Right lobe of liver (tissue), 4 donors: ENCODE measurements at regions not wholly inside any gene's neighbourhood (a gene's known extent, or its start where the extent isn't known, plus 50 kb on each side); places are given as distances from the start of the nearest gene placed in this dataset.

Source experiments
- POLR2A ChIP-seq: fragments of 450-650 bp; IDR thresholded peaks from one replicate; pipeline ENCODE4 v1.6.1; 2017; ENCODE audit warnings: antibody characterized with exemption, mild to moderate bottlenecking
- TF ChIP-seq, protein P1 (sequence below), 4 donors: fragments of 200-600 bp in 3 of 4; fragments of 450-650 bp in 1 of 4; IDR thresholded peaks; one replicate each; pipeline versions ENCODE4 v1.5.1 to v1.8.0; 2016 to 2022; ENCODE audit warnings: antibody characterized with exemption in 4 of 4, mild to moderate bottlenecking in 2 of 4
- donor health status: DM: no; HTN: no; CAD: no.
- donor health status: DM: no; HTN: no; CAD: no.
- donor health status: DM: no; HTN: yes; CAD: no.

- TF ChIP-seq, protein P1, sequence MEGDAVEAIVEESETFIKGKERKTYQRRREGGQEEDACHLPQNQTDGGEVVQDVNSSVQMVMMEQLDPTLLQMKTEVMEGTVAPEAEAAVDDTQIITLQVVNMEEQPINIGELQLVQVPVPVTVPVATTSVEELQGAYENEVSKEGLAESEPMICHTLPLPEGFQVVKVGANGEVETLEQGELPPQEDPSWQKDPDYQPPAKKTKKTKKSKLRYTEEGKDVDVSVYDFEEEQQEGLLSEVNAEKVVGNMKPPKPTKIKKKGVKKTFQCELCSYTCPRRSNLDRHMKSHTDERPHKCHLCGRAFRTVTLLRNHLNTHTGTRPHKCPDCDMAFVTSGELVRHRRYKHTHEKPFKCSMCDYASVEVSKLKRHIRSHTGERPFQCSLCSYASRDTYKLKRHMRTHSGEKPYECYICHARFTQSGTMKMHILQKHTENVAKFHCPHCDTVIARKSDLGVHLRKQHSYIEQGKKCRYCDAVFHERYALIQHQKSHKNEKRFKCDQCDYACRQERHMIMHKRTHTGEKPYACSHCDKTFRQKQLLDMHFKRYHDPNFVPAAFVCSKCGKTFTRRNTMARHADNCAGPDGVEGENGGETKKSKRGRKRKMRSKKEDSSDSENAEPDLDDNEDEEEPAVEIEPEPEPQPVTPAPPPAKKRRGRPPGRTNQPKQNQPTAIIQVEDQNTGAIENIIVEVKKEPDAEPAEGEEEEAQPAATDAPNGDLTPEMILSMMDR (IDR thresholded peaks at IDR 0.05), result no peak
- TF ChIP-seq POLR2A, result no peak
Measured at GRCh38 chr20:58014628-58015315, 213.7 kb downstream of the ANKRD60 start.
